Stomach (tissue), 4 donors: ENCODE measurements at regions not wholly inside any gene's neighbourhood (a gene's known extent, or its start where the extent isn't known, plus 50 kb on each side); places are given as distances from the start of the nearest gene placed in this dataset.

Experiments used
- POLR2A ChIP-seq, 4 donors: fragments of 450-650 bp; IDR thresholded peaks; one replicate each; pipeline ENCODE4 v1.6.1; 2016; ENCODE audit warnings: antibody characterized with exemption in 4 of 4, control low read depth in 2 of 4, mild to moderate bottlenecking in 1 of 4, moderate library complexity in 1 of 4
- TF ChIP-seq, protein P1 (sequence below), 7 experiments: fragments of 450-650 bp in 4 of 7; fragments of 200-600 bp in 3 of 7; sonication (generic) in 3 of 7; IDR thresholded peaks; one replicate each; pipeline ENCODE4 v1.5.1; 2016 to 2019; ENCODE audit warnings: antibody characterized with exemption in 7 of 7, control low read depth in 2 of 7, mild to moderate bottlenecking in 1 of 7

DNA sequence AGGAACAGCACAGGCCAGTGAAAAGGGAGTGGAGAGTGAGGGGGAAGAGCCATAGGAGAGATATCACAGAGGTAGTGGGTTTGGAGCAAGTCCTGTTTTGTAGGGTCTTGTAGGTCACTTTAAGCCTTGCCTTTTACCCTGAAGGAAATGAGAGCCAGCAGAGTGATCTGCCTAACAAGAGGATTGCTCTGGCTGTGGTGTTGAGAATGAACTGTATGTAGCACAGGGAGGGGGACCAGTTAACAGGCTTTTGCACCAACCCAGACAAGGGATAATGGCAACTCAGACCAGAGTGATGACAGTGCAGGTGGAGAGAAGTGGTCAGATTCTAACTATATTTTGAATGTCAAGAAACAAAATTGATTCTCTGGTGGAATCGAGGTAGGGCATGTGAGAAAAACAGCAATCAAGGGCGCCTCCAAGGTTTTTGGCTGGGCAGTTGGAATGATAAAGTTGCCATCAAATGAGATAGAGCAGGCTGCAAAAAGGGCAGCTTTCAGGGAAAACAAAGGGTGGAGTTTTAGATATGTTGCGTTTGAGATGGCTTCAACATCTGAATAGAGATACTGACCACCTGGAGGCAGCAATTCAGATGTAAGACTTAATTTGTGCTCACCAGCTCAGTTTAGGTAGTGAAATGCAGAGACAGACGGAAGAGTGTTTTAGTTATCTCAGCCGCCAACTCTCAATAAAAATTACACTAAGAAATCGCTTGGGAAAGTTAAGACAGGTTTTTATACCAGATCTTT is 134.4 kb upstream of the BTBD3 start:
- TF ChIP-seq, protein P1, sequence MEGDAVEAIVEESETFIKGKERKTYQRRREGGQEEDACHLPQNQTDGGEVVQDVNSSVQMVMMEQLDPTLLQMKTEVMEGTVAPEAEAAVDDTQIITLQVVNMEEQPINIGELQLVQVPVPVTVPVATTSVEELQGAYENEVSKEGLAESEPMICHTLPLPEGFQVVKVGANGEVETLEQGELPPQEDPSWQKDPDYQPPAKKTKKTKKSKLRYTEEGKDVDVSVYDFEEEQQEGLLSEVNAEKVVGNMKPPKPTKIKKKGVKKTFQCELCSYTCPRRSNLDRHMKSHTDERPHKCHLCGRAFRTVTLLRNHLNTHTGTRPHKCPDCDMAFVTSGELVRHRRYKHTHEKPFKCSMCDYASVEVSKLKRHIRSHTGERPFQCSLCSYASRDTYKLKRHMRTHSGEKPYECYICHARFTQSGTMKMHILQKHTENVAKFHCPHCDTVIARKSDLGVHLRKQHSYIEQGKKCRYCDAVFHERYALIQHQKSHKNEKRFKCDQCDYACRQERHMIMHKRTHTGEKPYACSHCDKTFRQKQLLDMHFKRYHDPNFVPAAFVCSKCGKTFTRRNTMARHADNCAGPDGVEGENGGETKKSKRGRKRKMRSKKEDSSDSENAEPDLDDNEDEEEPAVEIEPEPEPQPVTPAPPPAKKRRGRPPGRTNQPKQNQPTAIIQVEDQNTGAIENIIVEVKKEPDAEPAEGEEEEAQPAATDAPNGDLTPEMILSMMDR (IDR thresholded peaks at IDR 0.05), result no peak
- no peak for TF ChIP-seq POLR2A (IDR thresholded peaks at IDR 0.05)
